A549 (cell line): ENCODE measurements at regions not wholly inside any gene's neighbourhood (a gene's known extent, or its start where the extent isn't known, plus 50 kb on each side); places are given as distances from the start of the nearest gene placed in this dataset.

Experiments used
- ATAC-seq, 2 experiments: fragments of 200-7000 bp in 1 of 2; fragments of >200 bp in 1 of 2; cut with Nextera tagmentation in 1 of 2; cut with Tn5 transposase in 1 of 2; 3 replicates each; pipeline versions ENCODE4 v1.8.0 to v1.9.1; 2018 to 2020; ENCODE audit warnings: mild to moderate bottlenecking in 1 of 2, moderate library complexity in 1 of 2
- CTCF ChIA-PET: fragments of 300-600 bp; sonication (Branson Sonifier 250); formaldehyde crosslinking; extraction: SDS; loops from one replicate; lab custom pipeline; 2021; ENCODE audit warnings: antibody characterized with exemption, inconsistent platforms; lab: Yijun Ruan, JAX
- POLR2A ChIA-PET: fragments of 350-600 bp; formaldehyde crosslinking; extraction: SDS; loops from one replicate; lab custom pipeline; 2021; ENCODE audit warnings: antibody characterized with exemption, inconsistent platforms; lab: Yijun Ruan, JAX
- DNase-seq, 2 experiments: peaks; one replicate each; pipeline versions ENCODE4 v3.0.0 to v3.0.0-alpha.2; 2011 to 2016; ENCODE audit warnings: low read depth in 1 of 2, low spot score in 1 of 2
- FAIRE-seq: peaks from 2 replicates; lab custom pipeline; 2011; peaks lifted over from hg19 to GRCh38; lab: Jason Lieb, UNC
- H3K27ac ChIP-seq, 2 experiments: fragments of >200 bp; sonication (Bioruptor Twin); formaldehyde crosslinking; 3 replicates each; pipeline ENCODE4 v1.5.1; 2016 to 2017
- H3K4me1 ChIP-seq: fragments of >200 bp; sonication (Bioruptor Twin); formaldehyde crosslinking; 3 replicates; pipeline ENCODE4 v1.6.1; 2016
- H3K4me2 ChIP-seq: fragments of >200 bp; sonication (Bioruptor Twin); formaldehyde crosslinking; 3 replicates; pipeline ENCODE4 v1.6.1; 2016
- H3K4me3 ChIP-seq: fragments of >200 bp; sonication (Bioruptor Twin); formaldehyde crosslinking; 3 replicates; pipeline ENCODE4 v1.5.1; 2016
- H3K9me3 ChIP-seq: fragments of >200 bp; sonication (Bioruptor Twin); formaldehyde crosslinking; 3 replicates; pipeline ENCODE4 v1.6.1; 2016
- BHLHE40 ChIP-seq: IDR thresholded peaks from 2 replicates; pipeline ENCODE4 v1.6.1; 2012; ENCODE audit warnings: low read depth, low read length, inconsistent platforms
- CEBPB ChIP-seq, 2 experiments: fragments of >200 bp in 1 of 2; sonication (Bioruptor Twin) in 1 of 2; formaldehyde crosslinking in 1 of 2; IDR thresholded peaks; 2 replicates each; pipeline ENCODE4 v1.6.1; 2012 to 2016
- CHD2 ChIP-seq: fragments of 150-350 bp; IDR thresholded peaks from 2 replicates; pipeline ENCODE4 v1.6.1; 2014; ENCODE audit warnings: low read length; ENCODE audit not compliant: partially characterized antibody
- CHD4 ChIP-seq: fragments of 200-600 bp; sonication (generic); IDR thresholded peaks from 2 replicates; pipeline ENCODE4 v1.6.1; 2016; ENCODE audit warnings: antibody characterized with exemption, mild to moderate bottlenecking, borderline replicate concordance
- EHF ChIP-seq: fragments of 250-450 bp; sonication (Bioruptor Pico); IDR thresholded peaks from 2 replicates; pipeline ENCODE4 v1.5.0; 2020; ENCODE audit warnings: mild to moderate bottlenecking
- EHMT2 ChIP-seq: fragments of 200-600 bp; sonication (generic); IDR thresholded peaks from 2 replicates; pipeline ENCODE4 v1.6.1; 2016; ENCODE audit warnings: antibody characterized with exemption, low read depth, mild to moderate bottlenecking, moderate library complexity
- EP300 ChIP-seq, 2 experiments: fragments of >200 bp; sonication (Bioruptor Twin); formaldehyde crosslinking; IDR thresholded peaks; 2 replicates in 1 of 2; 3 replicates in 1 of 2; pipeline ENCODE4 v1.6.1; 2016 to 2017
- ESRRA ChIP-seq: fragments of 150-350 bp; IDR thresholded peaks from 2 replicates; pipeline ENCODE4 v1.6.1; 2014; ENCODE audit warnings: mild to moderate bottlenecking, low read length, borderline replicate concordance
- FOXS1 ChIP-seq: fragments of 250-450 bp; sonication (Bioruptor Pico); IDR thresholded peaks from 2 replicates; pipeline ENCODE4 v1.5.0; 2020; ENCODE audit warnings: mild to moderate bottlenecking, moderate library complexity
- GATA3 ChIP-seq: IDR thresholded peaks from 2 replicates; pipeline ENCODE4 v1.6.1; 2012; ENCODE audit warnings: borderline replicate concordance
- HDAC2 ChIP-seq: fragments of 200-600 bp; sonication (generic); IDR thresholded peaks from 2 replicates; pipeline ENCODE4 v1.6.1; 2016
- JUNB ChIP-seq: fragments of >200 bp; sonication (Bioruptor Twin); formaldehyde crosslinking; IDR thresholded peaks from 2 replicates; pipeline ENCODE4 v1.6.1; 2016
- KDM5A ChIP-seq: fragments of 200-600 bp; sonication (generic); IDR thresholded peaks from 2 replicates; pipeline ENCODE4 v1.6.1; 2016; ENCODE audit warnings: antibody characterized with exemption, mild to moderate bottlenecking
- MAZ ChIP-seq: fragments of 150-350 bp; IDR thresholded peaks from 2 replicates; pipeline ENCODE4 v1.6.1; 2014; ENCODE audit warnings: antibody characterized with exemption, low read depth, low read length, borderline replicate concordance
- MYC ChIP-seq: IDR thresholded peaks from 2 replicates; pipeline ENCODE4 v1.6.1; 2012; ENCODE audit warnings: mild to moderate bottlenecking, inconsistent platforms, low read length, improper control_type of control experiment, borderline replicate concordance
- NR3C1 ChIP-seq: fragments of >200 bp; sonication (Bioruptor Twin); formaldehyde crosslinking; IDR thresholded peaks from 3 replicates; pipeline ENCODE4 v1.6.1; 2017
- POLR2A ChIP-seq: IDR thresholded peaks from 2 replicates; pipeline ENCODE4 v1.6.1; 2012; ENCODE audit warnings: mild to moderate bottlenecking, low read length
- RNF2 ChIP-seq: fragments of 200-600 bp; sonication (generic); IDR thresholded peaks from 2 replicates; pipeline ENCODE4 v1.6.1; 2016; ENCODE audit warnings: low read depth, mild to moderate bottlenecking, antibody characterized with exemption, moderate library complexity, borderline replicate concordance
- ZC3H11A ChIP-seq: fragments of 450-650 bp; IDR thresholded peaks from 2 replicates; pipeline ENCODE4 v1.6.1; 2014; ENCODE audit warnings: antibody characterized with exemption, mild to moderate bottlenecking
- ZNF302 ChIP-seq: fragments of 250-450 bp; sonication (Bioruptor Pico); IDR thresholded peaks from 2 replicates; pipeline ENCODE4 v1.9.0; 2021; ENCODE audit warnings: inconsistent platforms, mild to moderate bottlenecking, moderate library complexity
- WGBS: methylation state at CpG from one replicate; pipeline ENCODE4 v1.1.6; 2017; ENCODE audit errors: missing lambda C conversion rate; 5-methylcytosine and 5-hydroxymethylcytosine counted together
- TF ChIP-seq, protein P1 (sequence below): IDR thresholded peaks from 2 replicates; pipeline ENCODE4 v1.6.1; 2012; ENCODE audit warnings: low read depth, borderline replicate concordance
- TF ChIP-seq, protein P2 (sequence below): fragments of 250-450 bp; sonication (Bioruptor Pico); IDR thresholded peaks from 2 replicates; pipeline ENCODE4 v1.5.0; 2021; ENCODE audit warnings: mild to moderate bottlenecking, moderate library complexity, borderline replicate concordance
- TF ChIP-seq, protein P3 (sequence below): fragments of 200-600 bp; sonication (generic); IDR thresholded peaks from 2 replicates; pipeline ENCODE4 v1.6.1; 2016; ENCODE audit warnings: antibody characterized with exemption, mild to moderate bottlenecking, moderate library complexity
- TF ChIP-seq, protein P4 (sequence below): fragments of 250-450 bp; sonication (Bioruptor Pico); IDR thresholded peaks from 2 replicates; pipeline ENCODE4 v1.5.0; 2020; ENCODE audit warnings: low read depth, mild to moderate bottlenecking, moderate library complexity
- TF ChIP-seq, protein P5 (sequence below): fragments of 450-650 bp; IDR thresholded peaks from 2 replicates; pipeline ENCODE4 v1.6.1; 2014; ENCODE audit warnings: antibody characterized with exemption
- TF ChIP-seq, protein P6 (sequence below): fragments of >200 bp; sonication (Bioruptor Twin); formaldehyde crosslinking; IDR thresholded peaks from 3 replicates; pipeline ENCODE4 v1.6.1; 2016
- TF ChIP-seq, protein P7 (sequence below): IDR thresholded peaks from 2 replicates; pipeline ENCODE4 v1.6.1; 2012

DNA sequence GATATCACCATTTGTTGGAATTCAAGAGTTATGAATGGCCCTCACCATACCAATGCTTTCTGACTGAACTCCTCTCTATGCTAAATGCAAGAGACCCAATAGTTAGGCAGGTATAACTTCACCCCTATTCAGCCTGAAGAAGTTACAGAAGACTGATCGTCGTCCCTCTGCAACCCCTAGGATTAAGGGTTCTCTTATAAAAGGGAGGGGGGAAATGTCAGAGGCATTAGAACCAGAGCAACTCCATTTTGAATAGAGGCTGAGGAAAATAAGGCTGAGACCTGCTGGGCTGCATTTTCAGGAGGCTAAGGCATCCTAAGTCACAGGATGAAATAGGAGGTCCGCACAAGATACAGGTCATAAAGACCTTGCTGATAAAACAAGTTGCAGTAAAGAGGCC is 494.3 kb downstream of the SPRY1 start:
- TF ChIP-seq MAZ: no peak
- TF ChIP-seq ESRRA: no peak
- no peak for TF ChIP-seq RNF2
- TF ChIP-seq, protein P1, sequence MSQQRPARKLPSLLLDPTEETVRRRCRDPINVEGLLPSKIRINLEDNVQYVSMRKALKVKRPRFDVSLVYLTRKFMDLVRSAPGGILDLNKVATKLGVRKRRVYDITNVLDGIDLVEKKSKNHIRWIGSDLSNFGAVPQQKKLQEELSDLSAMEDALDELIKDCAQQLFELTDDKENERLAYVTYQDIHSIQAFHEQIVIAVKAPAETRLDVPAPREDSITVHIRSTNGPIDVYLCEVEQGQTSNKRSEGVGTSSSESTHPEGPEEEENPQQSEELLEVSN: no peak
- no peak for TF ChIP-seq CHD4
- no peak for TF ChIP-seq CHD2
- no peak for TF ChIP-seq ZNF302 (CRISPR knock-in tag)
- no peak for TF ChIP-seq KDM5A
- TF ChIP-seq ZC3H11A: no peak
- no peak for TF ChIP-seq MYC
- TF ChIP-seq, protein P2, sequence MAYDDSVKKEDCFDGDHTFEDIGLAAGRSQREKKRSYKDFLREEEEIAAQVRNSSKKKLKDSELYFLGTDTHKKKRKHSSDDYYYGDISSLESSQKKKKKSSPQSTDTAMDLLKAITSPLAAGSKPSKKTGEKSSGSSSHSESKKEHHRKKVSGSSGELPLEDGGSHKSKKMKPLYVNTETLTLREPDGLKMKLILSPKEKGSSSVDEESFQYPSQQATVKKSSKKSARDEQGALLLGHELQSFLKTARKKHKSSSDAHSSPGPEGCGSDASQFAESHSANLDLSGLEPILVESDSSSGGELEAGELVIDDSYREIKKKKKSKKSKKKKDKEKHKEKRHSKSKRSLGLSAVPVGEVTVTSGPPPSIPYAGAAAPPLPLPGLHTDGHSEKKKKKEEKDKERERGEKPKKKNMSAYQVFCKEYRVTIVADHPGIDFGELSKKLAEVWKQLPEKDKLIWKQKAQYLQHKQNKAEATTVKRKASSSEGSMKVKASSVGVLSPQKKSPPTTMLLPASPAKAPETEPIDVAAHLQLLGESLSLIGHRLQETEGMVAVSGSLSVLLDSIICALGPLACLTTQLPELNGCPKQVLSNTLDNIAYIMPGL: no peak
- no peak for TF ChIP-seq CEBPB (IDR thresholded peaks at IDR 0.05)
- TF ChIP-seq HDAC2: no peak
- H3K9me3 ChIP-seq: no peaks in the 10 kb centered on the region

DNA sequence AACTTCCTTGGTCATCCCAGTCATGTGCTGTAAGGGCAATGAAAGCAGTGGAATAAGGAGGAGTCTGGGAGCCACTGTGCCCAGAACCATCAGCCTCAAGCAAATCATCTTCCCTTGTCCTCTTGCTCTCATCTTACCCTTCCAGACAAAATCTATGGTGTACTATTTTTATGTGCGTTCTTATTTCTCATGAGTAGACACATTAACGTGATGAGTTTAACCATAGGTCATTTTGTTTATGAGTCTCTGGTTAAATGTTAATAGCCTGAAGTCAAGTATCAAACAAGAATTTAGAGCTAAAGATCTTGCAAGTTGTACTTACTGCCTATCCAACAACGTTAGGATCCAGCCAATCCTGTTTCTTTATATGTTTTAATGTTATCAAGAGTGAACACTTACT is 495.3 kb downstream of the SPRY1 start:
- TF ChIP-seq, protein P3, sequence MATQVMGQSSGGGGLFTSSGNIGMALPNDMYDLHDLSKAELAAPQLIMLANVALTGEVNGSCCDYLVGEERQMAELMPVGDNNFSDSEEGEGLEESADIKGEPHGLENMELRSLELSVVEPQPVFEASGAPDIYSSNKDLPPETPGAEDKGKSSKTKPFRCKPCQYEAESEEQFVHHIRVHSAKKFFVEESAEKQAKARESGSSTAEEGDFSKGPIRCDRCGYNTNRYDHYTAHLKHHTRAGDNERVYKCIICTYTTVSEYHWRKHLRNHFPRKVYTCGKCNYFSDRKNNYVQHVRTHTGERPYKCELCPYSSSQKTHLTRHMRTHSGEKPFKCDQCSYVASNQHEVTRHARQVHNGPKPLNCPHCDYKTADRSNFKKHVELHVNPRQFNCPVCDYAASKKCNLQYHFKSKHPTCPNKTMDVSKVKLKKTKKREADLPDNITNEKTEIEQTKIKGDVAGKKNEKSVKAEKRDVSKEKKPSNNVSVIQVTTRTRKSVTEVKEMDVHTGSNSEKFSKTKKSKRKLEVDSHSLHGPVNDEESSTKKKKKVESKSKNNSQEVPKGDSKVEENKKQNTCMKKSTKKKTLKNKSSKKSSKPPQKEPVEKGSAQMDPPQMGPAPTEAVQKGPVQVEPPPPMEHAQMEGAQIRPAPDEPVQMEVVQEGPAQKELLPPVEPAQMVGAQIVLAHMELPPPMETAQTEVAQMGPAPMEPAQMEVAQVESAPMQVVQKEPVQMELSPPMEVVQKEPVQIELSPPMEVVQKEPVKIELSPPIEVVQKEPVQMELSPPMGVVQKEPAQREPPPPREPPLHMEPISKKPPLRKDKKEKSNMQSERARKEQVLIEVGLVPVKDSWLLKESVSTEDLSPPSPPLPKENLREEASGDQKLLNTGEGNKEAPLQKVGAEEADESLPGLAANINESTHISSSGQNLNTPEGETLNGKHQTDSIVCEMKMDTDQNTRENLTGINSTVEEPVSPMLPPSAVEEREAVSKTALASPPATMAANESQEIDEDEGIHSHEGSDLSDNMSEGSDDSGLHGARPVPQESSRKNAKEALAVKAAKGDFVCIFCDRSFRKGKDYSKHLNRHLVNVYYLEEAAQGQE: no peak
- TF ChIP-seq, protein P4, sequence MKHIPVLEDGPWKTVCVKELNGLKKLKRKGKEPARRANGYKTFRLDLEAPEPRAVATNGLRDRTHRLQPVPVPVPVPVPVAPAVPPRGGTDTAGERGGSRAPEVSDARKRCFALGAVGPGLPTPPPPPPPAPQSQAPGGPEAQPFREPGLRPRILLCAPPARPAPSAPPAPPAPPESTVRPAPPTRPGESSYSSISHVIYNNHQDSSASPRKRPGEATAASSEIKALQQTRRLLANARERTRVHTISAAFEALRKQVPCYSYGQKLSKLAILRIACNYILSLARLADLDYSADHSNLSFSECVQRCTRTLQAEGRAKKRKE (CRISPR knock-in tag): no peak
- TF ChIP-seq MYC (no peak), EHF (no peak), CEBPB (IDR thresholded peaks at IDR 0.05) (no peak), BHLHE40 (no peak), EHMT2 (no peak), FOXS1 (CRISPR knock-in tag) (no peak), POLR2A (no peak), ZNF302 (CRISPR knock-in tag) (no peak), GATA3 (no peak), JUNB (no peak), EP300 (IDR thresholded peaks at IDR 0.05) (no peak), NR3C1 (no peak)
- TF ChIP-seq, protein P5, sequence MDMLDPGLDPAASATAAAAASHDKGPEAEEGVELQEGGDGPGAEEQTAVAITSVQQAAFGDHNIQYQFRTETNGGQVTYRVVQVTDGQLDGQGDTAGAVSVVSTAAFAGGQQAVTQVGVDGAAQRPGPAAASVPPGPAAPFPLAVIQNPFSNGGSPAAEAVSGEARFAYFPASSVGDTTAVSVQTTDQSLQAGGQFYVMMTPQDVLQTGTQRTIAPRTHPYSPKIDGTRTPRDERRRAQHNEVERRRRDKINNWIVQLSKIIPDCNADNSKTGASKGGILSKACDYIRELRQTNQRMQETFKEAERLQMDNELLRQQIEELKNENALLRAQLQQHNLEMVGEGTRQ: no peak
- TF ChIP-seq, protein P6, sequence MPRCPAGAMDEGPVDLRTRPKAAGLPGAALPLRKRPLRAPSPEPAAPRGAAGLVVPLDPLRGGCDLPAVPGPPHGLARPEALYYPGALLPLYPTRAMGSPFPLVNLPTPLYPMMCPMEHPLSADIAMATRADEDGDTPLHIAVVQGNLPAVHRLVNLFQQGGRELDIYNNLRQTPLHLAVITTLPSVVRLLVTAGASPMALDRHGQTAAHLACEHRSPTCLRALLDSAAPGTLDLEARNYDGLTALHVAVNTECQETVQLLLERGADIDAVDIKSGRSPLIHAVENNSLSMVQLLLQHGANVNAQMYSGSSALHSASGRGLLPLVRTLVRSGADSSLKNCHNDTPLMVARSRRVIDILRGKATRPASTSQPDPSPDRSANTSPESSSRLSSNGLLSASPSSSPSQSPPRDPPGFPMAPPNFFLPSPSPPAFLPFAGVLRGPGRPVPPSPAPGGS: no peak
- TF ChIP-seq, protein P7, sequence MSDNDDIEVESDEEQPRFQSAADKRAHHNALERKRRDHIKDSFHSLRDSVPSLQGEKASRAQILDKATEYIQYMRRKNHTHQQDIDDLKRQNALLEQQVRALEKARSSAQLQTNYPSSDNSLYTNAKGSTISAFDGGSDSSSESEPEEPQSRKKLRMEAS: no peak
- TF ChIP-seq, all 56 proteins: peak for 0
- H3K4me1 ChIP-seq: no peaks in the 10 kb centered on the region
- CTCF ChIA-PET: no interaction called here

More for the DNA sequence above, 494.3 kb downstream of the SPRY1 start:
- ChIA-PET CTCF (no interaction called here), POLR2A (no interaction called here)
- no peak overlapping the region for H3K27ac ChIP-seq
- H3K4me2 ChIP-seq: no peak overlapping the region
- no peak for DNase-seq
- 61% methylated on average over 3 of the region's 3 CpGs for WGBS
- ATAC-seq: no peak
- FAIRE-seq: no peak
- H3K4me3 ChIP-seq: no peak overlapping the region
- no peaks in the 10 kb centered on the region for H3K4me1 ChIP-seq

More for the DNA sequence above, 495.3 kb downstream of the SPRY1 start:
- FAIRE-seq (no peak), ATAC-seq (no peak), DNase-seq (no peak)
- H3K27ac ChIP-seq: no peak overlapping the region
- no peaks in the 10 kb centered on the region for H3K9me3 ChIP-seq
- POLR2A ChIA-PET: no interaction called here
- no peak overlapping the region for H3K4me3 ChIP-seq
- 33% methylated on average over 3 of the region's 3 CpGs for WGBS
- H3K4me2 ChIP-seq: no peak overlapping the region
